ENCODE measurements at regions not wholly inside any gene's neighbourhood (a gene's known extent, or its start where the extent isn't known, plus 50 kb on each side); places are given as distances from the start of the nearest gene placed in this dataset.

DNA sequence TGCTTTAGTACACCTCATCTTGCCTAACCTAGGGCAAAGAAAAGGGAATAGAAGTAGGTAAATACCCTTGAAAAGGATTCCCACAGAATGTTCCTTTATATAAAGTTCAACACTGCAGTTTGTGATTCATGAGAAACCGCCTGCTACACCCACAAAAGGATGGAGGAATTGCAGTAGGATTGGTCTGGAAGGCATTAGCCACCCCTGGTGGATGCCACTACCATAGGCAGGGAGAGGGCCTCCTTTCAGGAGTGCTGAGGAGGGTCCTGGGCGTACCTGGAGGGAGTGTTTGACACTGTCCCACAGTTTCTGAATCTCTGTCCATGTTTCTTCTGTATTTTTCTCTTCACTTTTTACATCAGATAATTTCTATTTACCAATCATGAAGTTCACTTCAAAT is 221.8 kb upstream of the TMEM72 start:
- no peak for TF ChIP-seq EP300 (IDR thresholded peaks at IDR 0.05)
- TF ChIP-seq, protein P1, sequence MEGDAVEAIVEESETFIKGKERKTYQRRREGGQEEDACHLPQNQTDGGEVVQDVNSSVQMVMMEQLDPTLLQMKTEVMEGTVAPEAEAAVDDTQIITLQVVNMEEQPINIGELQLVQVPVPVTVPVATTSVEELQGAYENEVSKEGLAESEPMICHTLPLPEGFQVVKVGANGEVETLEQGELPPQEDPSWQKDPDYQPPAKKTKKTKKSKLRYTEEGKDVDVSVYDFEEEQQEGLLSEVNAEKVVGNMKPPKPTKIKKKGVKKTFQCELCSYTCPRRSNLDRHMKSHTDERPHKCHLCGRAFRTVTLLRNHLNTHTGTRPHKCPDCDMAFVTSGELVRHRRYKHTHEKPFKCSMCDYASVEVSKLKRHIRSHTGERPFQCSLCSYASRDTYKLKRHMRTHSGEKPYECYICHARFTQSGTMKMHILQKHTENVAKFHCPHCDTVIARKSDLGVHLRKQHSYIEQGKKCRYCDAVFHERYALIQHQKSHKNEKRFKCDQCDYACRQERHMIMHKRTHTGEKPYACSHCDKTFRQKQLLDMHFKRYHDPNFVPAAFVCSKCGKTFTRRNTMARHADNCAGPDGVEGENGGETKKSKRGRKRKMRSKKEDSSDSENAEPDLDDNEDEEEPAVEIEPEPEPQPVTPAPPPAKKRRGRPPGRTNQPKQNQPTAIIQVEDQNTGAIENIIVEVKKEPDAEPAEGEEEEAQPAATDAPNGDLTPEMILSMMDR (IDR thresholded peaks at IDR 0.05), result no peak
- TF ChIP-seq POLR2A (IDR thresholded peaks at IDR 0.05), result no peak
